ENCODE measurements at regions not wholly inside any gene's neighbourhood (a gene's known extent, or its start where the extent isn't known, plus 50 kb on each side); places are given as distances from the start of the nearest gene placed in this dataset.

- TF ChIP-seq CTCF (IDR thresholded peaks at IDR 0.05) (no peak), POLR2A (IDR thresholded peaks at IDR 0.05) (no peak), EP300 (IDR thresholded peaks at IDR 0.05) (no peak), POLR2AphosphoS5 (IDR thresholded peaks at IDR 0.05) (no peak)
These were observed 862.6 kb upstream of the CADM2 start for GRCh38 chr3:84096188-84096587.
